Stimulated activated CD8-positive, alpha-beta memory T cell treated with anti-CD3 and anti-CD28 coated beads, Interleukin-7, amount 100 ng/mL, for 1 hour (primary cell): ENCODE measurements at regions not wholly inside any gene's neighbourhood (a gene's known extent, or its start where the extent isn't known, plus 50 kb on each side); places are given as distances from the start of the nearest gene placed in this dataset.

Experiments used
- DNase-seq, 2 donors: peaks; one replicate each; pipeline ENCODE4 v3.0.0-alpha.2; 2020; ENCODE audit warnings: low read depth in 2 of 2

GRCh38 chr12:131357185-131357747, 353.6 kb upstream of the SFSWAP start:
- no peak for DNase-seq

- no peak for DNase-seq
Measured at GRCh38 chr12:131357920-131358319, 353.0 kb upstream of the SFSWAP start.

- DNase-seq: no peak
Measured at GRCh38 chr12:131362291-131363211, 348.3 kb upstream of the SFSWAP start.

- no peak for DNase-seq
Measured at GRCh38 chr12:131363393-131363792, 347.5 kb upstream of the SFSWAP start.

GRCh38 chr12:131363841-131364495, 346.9 kb upstream of the SFSWAP start:
- no peak for DNase-seq

GRCh38 chr12:131364903-131365820, 345.7 kb upstream of the SFSWAP start:
- DNase-seq: no peak

GRCh38 chr12:131365821-131366260, 345.0 kb upstream of the SFSWAP start:
- DNase-seq: no peak

GRCh38 chr12:131366261-131366871, 344.5 kb upstream of the SFSWAP start:
- no peak for DNase-seq

GRCh38 chr12:131367067-131367982, 343.6 kb upstream of the SFSWAP start:
- DNase-seq: peak in 1 of 2 donors; percentile 10

- DNase-seq: no peak
Measured at GRCh38 chr12:131367983-131368667, 342.8 kb upstream of the SFSWAP start.

- no peak for DNase-seq
Measured at GRCh38 chr12:131368668-131369071, 342.2 kb upstream of the SFSWAP start.

GRCh38 chr12:131369094-131369845, 341.6 kb upstream of the SFSWAP start:
- DNase-seq: no peak

- DNase-seq: no peak
Measured at GRCh38 chr12:131370321-131370720, 340.6 kb upstream of the SFSWAP start.

- DNase-seq: no peak
Measured at GRCh38 chr12:131370791-131371347, 340.0 kb upstream of the SFSWAP start.

- no peak for DNase-seq
Measured at GRCh38 chr12:131371401-131372170, 339.3 kb upstream of the SFSWAP start.

GRCh38 chr12:131372171-131372475, 338.8 kb upstream of the SFSWAP start:
- DNase-seq: no peak

GRCh38 chr12:131372706-131373195, 338.1 kb upstream of the SFSWAP start:
- no peak for DNase-seq
